ENCODE measurements at regions not wholly inside any gene's neighbourhood (a gene's known extent, or its start where the extent isn't known, plus 50 kb on each side); places are given as distances from the start of the nearest gene placed in this dataset.
"Not testable (repeated sequence)": the region's sequence is repeated elsewhere in the genome, so short reads cannot be mapped to it uniquely, and the experiment has no call there.

DNA sequence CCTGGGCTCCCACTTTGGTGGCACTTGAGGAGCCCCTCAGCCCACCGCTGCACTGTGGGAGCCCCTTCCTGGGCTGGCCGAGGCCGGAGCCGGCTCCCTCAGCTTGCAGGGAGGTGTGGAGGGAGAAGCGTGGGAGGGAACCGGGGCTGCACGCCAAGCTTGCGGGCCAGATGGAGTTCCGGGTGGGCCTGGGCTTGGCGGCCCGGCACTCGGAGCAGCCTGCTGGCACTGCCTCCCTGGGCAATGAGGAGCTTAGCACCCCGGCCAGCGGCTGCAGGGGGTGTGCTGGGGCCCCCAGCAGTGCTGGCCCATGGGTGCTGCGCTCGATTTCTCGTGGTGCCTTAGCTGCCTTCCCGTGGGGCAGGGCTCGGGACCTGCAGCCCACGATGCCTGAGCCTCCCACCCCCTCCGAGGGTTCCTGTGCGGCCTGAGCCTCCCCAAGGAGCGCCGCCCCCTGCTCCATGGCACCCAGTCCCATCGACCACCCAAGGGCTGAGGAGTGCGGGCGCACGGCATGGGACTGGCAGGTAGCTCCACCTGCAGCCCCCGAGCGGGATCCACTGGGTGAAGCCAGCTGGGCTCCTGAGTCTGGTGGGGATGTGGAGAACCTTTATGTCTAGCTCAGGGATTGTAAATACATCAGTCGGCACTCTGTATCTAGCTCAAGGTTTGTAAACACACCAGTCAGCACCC lies 1068.5 kb downstream of the ROBO2 start:
- H3K4me1 Mint-ChIP-seq (ENCODE audit: low read depth); H3K4me3 Mint-ChIP-seq; DNase-seq; H3K27me3 Mint-ChIP-seq; H3K36me3 Mint-ChIP-seq; POLR2A ChIA-PET; intact Hi-C loops (cut with micrococcal nuclease); CTCF ChIA-PET; H3K27ac Mint-ChIP-seq: not testable (repeated sequence)
- H3K9me3 Mint-ChIP-seq: peaks cover 16% of the 10 kb centered on the region

DNA sequence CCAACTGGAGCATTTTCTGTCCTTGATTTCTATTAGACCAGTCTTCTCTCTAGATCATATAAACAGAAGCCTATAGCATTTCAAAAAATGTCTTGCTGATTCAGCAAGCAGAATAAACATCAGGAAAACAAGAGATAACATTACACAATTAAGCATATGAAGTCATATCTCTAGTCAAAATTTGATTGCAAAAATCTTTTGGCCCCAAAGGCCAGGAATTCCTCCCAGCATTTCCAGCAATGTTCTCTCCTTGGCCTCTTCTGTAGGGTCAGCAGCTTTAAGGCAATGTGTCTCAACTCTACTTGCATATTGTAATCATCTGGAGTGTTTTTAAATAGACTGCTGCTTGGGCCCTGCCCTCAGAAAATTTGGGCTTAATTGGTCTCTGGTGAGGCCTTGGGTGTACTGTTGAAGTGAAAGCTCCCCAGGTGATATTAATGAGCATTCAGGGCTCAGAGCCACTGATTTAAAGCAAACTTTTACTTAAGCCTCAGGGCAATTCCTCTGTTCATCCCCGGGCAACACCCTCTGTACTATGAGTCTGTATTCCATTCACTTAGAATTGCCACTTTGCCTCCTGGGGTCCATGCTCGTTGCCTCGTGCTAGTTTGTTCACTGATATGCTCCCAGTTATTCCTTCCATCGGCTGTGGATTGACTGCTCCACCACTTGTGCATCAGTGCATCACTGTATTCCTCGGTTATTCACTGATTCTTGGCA lies 1072.6 kb downstream of the ROBO2 start:
- POLR2A ChIA-PET: no interaction called here
- H3K9me3 Mint-ChIP-seq: peaks cover 21% of the 10 kb centered on the region
- H3K27me3 Mint-ChIP-seq: no peaks in the 10 kb centered on the region
- no peak overlapping the region for H3K27ac Mint-ChIP-seq
- no peaks in the 10 kb centered on the region for H3K4me1 Mint-ChIP-seq (ENCODE audit: low read depth)
- no peaks in the 10 kb centered on the region for H3K36me3 Mint-ChIP-seq
- CTCF ChIA-PET: no interaction called here
- DNase-seq: no peak
- no peak overlapping the region for H3K4me3 Mint-ChIP-seq
- intact Hi-C loops (cut with micrococcal nuclease): no loop called here

DNA sequence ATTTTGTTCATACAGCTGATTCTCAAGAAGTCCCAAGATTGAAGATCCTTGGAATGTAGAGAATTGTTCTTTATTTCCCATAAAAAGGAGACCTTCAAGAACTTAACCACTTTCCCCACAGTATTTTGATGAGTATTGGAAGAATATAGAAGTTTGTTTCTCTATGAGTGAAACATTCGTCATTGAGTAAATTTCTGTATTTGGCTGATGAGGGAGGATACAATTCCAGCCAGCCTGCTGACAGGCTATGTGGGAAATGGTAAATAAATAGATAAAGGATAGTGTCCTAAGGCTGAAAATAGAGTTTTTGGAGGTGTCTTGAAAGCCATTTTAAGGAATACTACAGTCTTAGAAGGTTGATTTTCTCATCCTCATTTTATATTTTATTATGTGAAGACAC lies 1076.1 kb downstream of the ROBO2 start:
- POLR2A ChIA-PET: no interaction called here
- H3K4me1 Mint-ChIP-seq (ENCODE audit: low read depth): no peaks in the 10 kb centered on the region
- H3K27me3 Mint-ChIP-seq: no peaks in the 10 kb centered on the region
- no peak for DNase-seq
- CTCF ChIA-PET: no interaction called here
- no peak overlapping the region for H3K27ac Mint-ChIP-seq
- peaks cover 14% of the 10 kb centered on the region for H3K9me3 Mint-ChIP-seq
- H3K4me3 Mint-ChIP-seq: no peak overlapping the region
- H3K36me3 Mint-ChIP-seq: no peaks in the 10 kb centered on the region
- intact Hi-C loops (cut with micrococcal nuclease): no loop called here

GRCh38 chr3:78116874-78117273 lies 1077.0 kb downstream of the ROBO2 start:
- Mint-ChIP-seq H3K27ac (no peak overlapping the region), H3K27me3 (no peaks in the 10 kb centered on the region), H3K4me1 (ENCODE audit: low read depth) (no peaks in the 10 kb centered on the region), H3K4me3 (no peak overlapping the region), H3K9me3 (peaks cover 14% of the 10 kb centered on the region), H3K36me3 (no peaks in the 10 kb centered on the region)
- ChIA-PET POLR2A (no interaction called here), CTCF (no interaction called here)
- intact Hi-C loops (cut with micrococcal nuclease): no loop called here
- no peak for DNase-seq

DNA sequence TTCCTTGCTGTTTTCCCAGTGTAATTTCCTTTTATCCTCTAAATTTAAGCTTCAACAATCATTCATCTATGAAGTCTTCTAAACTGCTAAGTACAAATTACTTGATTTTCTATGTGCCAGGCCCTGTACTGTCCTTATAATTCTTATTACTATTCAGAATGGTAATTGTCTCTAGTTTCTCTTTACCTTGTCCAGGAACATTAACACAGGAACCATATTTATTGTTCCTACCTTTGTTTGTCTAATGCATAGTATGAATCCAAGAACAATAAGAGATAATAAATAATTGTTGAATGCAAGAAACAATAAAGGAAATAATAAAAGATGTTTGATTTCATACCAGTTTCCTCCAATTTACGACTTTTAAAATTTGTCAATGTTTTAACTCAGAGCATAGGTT lies 1083.2 kb downstream of the ROBO2 start:
- CTCF ChIA-PET: no interaction called here
- Mint-ChIP-seq H3K4me3 (no peak overlapping the region), H3K27me3 (no peaks in the 10 kb centered on the region), H3K4me1 (ENCODE audit: low read depth) (no peaks in the 10 kb centered on the region), H3K27ac (no peak overlapping the region), H3K9me3 (peaks cover 32% of the 10 kb centered on the region), H3K36me3 (no peaks in the 10 kb centered on the region)
- no peak for DNase-seq
- POLR2A ChIA-PET: no interaction called here
- intact Hi-C loops (cut with micrococcal nuclease): no loop called here

GRCh38 chr3:78129707-78130106 lies 1089.8 kb downstream of the ROBO2 start:
- H3K27ac Mint-ChIP-seq: no peak overlapping the region
- CTCF ChIA-PET: no interaction called here

DNA sequence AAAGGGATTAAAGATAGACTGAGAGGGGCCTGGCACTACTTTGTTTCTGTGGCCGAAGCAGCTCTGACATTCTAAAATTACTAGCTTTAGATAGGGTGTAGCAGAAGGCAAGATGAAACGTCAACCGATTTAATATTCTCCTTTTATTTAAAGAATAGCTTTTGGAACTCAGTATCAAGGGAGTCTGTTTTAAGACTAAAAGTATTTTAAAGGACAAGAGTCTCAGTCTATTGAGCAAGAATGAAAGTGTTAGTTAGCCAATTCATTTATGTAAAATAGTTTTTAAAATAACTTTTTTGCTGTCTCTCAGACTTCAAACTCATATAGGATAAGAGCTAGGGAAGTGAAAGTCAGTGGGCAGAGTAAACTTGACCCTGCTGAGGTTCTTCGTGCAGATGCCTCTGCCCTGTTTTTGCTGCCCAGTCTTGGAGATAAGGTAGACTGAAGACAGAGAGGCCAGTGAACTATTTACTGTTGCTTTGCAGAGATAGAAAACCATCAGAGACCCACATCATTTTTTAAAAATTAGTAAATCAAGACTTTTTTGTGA lies 1090.9 kb downstream of the ROBO2 start:
- Mint-ChIP-seq H3K4me1 (ENCODE audit: low read depth) (no peaks in the 10 kb centered on the region), H3K9me3 (peaks cover 27% of the 10 kb centered on the region), H3K27ac (no peak overlapping the region), H3K4me3 (no peak overlapping the region), H3K27me3 (no peaks in the 10 kb centered on the region), H3K36me3 (no peaks in the 10 kb centered on the region)
- POLR2A ChIA-PET: no interaction called here
- no peak for DNase-seq
- intact Hi-C loops (cut with micrococcal nuclease): no loop called here
- CTCF ChIA-PET: no interaction called here

More at GRCh38 chr3:78129707-78130106, 1089.8 kb downstream of the ROBO2 start:
- intact Hi-C loops (cut with micrococcal nuclease): no loop called here
- Mint-ChIP-seq H3K4me1 (ENCODE audit: low read depth) (no peaks in the 10 kb centered on the region), H3K36me3 (no peaks in the 10 kb centered on the region), H3K4me3 (no peak overlapping the region), H3K27me3 (no peaks in the 10 kb centered on the region), H3K9me3 (peaks cover 35% of the 10 kb centered on the region)
- POLR2A ChIA-PET: no interaction called here
- DNase-seq: no peak

DNA sequence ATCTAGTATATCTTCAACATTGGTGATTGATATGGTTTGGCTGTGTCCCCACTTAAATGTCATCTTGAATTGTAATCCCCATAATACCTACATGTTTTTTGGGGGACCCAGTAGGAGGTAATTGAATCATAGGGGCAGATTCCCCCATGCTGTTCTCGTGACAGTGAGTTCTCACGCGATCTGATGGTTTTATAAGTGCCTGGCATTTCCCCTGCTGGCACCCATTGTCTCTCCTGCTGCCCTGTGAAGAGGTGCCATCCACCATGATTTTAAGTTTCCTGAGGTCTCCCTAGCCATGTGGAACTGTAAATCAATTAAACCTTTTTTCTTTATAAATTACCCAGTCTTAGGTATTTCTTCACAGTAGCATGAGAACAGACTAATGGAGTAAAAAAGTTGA lies 1094.6 kb downstream of the ROBO2 start:
- Mint-ChIP-seq H3K4me3 (no peak overlapping the region), H3K9me3 (peaks cover 14% of the 10 kb centered on the region), H3K4me1 (ENCODE audit: low read depth) (no peaks in the 10 kb centered on the region), H3K27ac (no peak overlapping the region), H3K36me3 (no peaks in the 10 kb centered on the region), H3K27me3 (no peaks in the 10 kb centered on the region)
- ChIA-PET CTCF (no interaction called here), POLR2A (no interaction called here)
- intact Hi-C loops (cut with micrococcal nuclease): no loop called here
- DNase-seq: no peak

- Mint-ChIP-seq H3K4me3 (no peak overlapping the region), H3K27ac (no peak overlapping the region), H3K4me1 (ENCODE audit: low read depth) (no peaks in the 10 kb centered on the region), H3K9me3 (peaks cover 25% of the 10 kb centered on the region), H3K36me3 (no peaks in the 10 kb centered on the region), H3K27me3 (no peaks in the 10 kb centered on the region)
- intact Hi-C loops (cut with micrococcal nuclease): no loop called here
- POLR2A ChIA-PET: no interaction called here
- CTCF ChIA-PET: no interaction called here
- no peak for DNase-seq
Measured at GRCh38 chr3:78139166-78139565, 1099.3 kb downstream of the ROBO2 start.

DNA sequence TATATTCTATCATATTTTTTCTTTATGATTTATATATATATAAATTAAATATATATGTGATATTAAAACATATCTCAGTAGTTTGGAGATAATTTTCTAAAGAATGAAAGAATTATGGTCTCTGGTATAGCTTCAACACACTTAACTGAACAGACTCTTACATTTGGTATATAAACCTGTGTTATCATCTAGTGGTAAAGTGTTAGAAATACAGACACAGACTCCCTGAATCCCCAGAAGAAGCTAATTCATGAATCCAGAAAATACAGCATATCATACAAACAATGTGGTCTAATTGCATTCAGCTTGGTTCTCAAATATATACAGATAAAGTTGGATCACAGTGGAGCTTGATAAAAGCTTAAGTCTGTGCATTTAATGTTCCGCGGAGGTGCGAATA lies 1100.4 kb downstream of the ROBO2 start:
- ChIA-PET CTCF (no interaction called here), POLR2A (no interaction called here)
- H3K4me3 Mint-ChIP-seq: no peak overlapping the region
- no peaks in the 10 kb centered on the region for H3K27me3 Mint-ChIP-seq
- intact Hi-C loops (cut with micrococcal nuclease): no loop called here
- DNase-seq: no peak
- no peak overlapping the region for H3K27ac Mint-ChIP-seq
- peaks cover 27% of the 10 kb centered on the region for H3K9me3 Mint-ChIP-seq
- no peaks in the 10 kb centered on the region for H3K36me3 Mint-ChIP-seq
- no peaks in the 10 kb centered on the region for H3K4me1 Mint-ChIP-seq (ENCODE audit: low read depth)

- Mint-ChIP-seq H3K4me3 (no peak overlapping the region), H3K9me3 (peaks cover 29% of the 10 kb centered on the region), H3K36me3 (no peaks in the 10 kb centered on the region), H3K27me3 (no peaks in the 10 kb centered on the region), H3K4me1 (ENCODE audit: low read depth) (no peaks in the 10 kb centered on the region), H3K27ac (no peak overlapping the region)
- intact Hi-C loops (cut with micrococcal nuclease): no loop called here
- CTCF ChIA-PET: no interaction called here
- POLR2A ChIA-PET: no interaction called here
- no peak for DNase-seq
Measured at GRCh38 chr3:78140866-78141265, 1101.0 kb downstream of the ROBO2 start.

GRCh38 chr3:78141269-78141668 lies 1101.4 kb downstream of the ROBO2 start:
- CTCF ChIA-PET: no interaction called here
- intact Hi-C loops (cut with micrococcal nuclease): no loop called here
- no peak overlapping the region for H3K4me3 Mint-ChIP-seq
- DNase-seq: no peak
- H3K27me3 Mint-ChIP-seq: no peaks in the 10 kb centered on the region
- H3K27ac Mint-ChIP-seq: no peak overlapping the region
- H3K36me3 Mint-ChIP-seq: no peaks in the 10 kb centered on the region
- H3K9me3 Mint-ChIP-seq: peaks cover 28% of the 10 kb centered on the region
- POLR2A ChIA-PET: no interaction called here
- H3K4me1 Mint-ChIP-seq (ENCODE audit: low read depth): no peaks in the 10 kb centered on the region

- H3K27me3 Mint-ChIP-seq: no peaks in the 10 kb centered on the region
- H3K9me3 Mint-ChIP-seq: peaks cover 30% of the 10 kb centered on the region
- POLR2A ChIA-PET: no interaction called here
- no peak overlapping the region for H3K4me3 Mint-ChIP-seq
- DNase-seq: no peak
- CTCF ChIA-PET: no interaction called here
- no peak overlapping the region for H3K27ac Mint-ChIP-seq
- intact Hi-C loops (cut with micrococcal nuclease): no loop called here
- no peaks in the 10 kb centered on the region for H3K4me1 Mint-ChIP-seq (ENCODE audit: low read depth)
- no peaks in the 10 kb centered on the region for H3K36me3 Mint-ChIP-seq
Measured at GRCh38 chr3:78143000-78143399, 1103.1 kb downstream of the ROBO2 start.

Measured in activated CD4-positive, alpha-beta memory T cell treated with anti-CD3 and anti-CD28 coated beads for 36 hours (primary cell).